ENCODE measurements at regions not wholly inside any gene's neighbourhood (a gene's known extent, or its start where the extent isn't known, plus 50 kb on each side); places are given as distances from the start of the nearest gene placed in this dataset.

DNA sequence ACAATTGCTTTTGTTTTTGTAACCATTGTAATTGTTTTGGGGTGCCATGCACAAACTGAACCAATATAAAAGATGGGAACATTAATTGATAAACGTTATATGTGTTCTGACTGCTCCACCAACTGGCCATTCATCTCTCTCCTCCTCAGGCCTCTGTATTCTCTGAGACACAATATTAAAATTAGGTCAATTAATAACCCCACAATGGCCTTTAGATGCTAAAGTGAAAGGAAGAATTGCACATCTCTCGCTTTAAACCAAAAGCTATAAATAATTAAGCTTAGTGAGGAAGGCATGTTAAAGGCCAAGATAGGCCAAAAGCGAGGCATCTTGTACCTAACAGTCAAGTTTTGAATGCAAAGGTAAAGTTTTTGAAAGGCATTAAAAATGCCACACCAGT lies 448.4 kb upstream of the ITGA1 start (continued):
- TF ChIP-seq RELA (IDR thresholded peaks at IDR 0.05; ENCODE audit: borderline replicate concordance, partially characterized antibody) = no peak
- TF ChIP-seq KDM1A (IDR thresholded peaks at IDR 0.05; ENCODE audit: borderline replicate concordance) = no peak
- TF ChIP-seq IKZF1 (conservative IDR thresholded peaks at IDR 0.05) = no peak
- TF ChIP-seq MEF2A (IDR thresholded peaks at IDR 0.05; ENCODE audit: insufficient read depth, low read depth, low read length) = no peak
- TF ChIP-seq NR2C2 (IDR thresholded peaks at IDR 0.05; ENCODE audit: borderline replicate concordance, control insufficient read depth, insufficient read length, low read depth) = no peak

DNA sequence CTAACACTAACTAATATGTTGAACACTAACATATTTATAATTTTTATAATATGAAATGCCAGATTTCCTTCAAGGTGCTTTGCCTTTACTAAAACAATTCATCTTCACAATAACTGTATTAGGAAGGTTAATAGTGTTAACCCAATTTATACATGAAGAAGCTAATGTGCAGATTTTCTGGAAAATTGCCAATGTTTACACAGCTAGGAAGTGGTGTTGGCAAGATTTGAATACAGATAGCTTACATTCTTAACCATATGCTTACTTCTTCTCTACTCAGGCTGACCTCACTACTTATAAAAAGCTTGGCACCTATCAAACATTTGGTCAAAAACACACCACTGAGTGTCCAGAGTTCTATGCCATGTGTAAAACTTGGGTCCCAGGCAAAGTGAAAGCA lies 445.4 kb upstream of the ITGA1 start:
- Histone ChIP-seq H4K20me1 (ENCODE audit: control insufficient read depth, insufficient read depth) (no peaks in the 10 kb centered on the region), H3K9me3 (replicated peaks; ENCODE audit: control insufficient read depth, insufficient read depth, low read length) (no peaks in the 10 kb centered on the region), H3K9ac (ENCODE audit: control insufficient read depth, insufficient read depth, low read length) (no peak overlapping the region), H3K79me2 (ENCODE audit: control insufficient read depth, insufficient read depth, low read length) (no peaks in the 10 kb centered on the region), H3K4me2 (ENCODE audit: control insufficient read depth, insufficient read depth) (no peak overlapping the region), H3K4me3 (no peak overlapping the region), H3K27me3 (replicated peaks in 1 of 2; ENCODE audit: control insufficient read depth in 2 of 2, insufficient read depth in 2 of 2, low read length in 1 of 2) (no peaks in the 10 kb centered on the region), H2AFZ (ENCODE audit: control insufficient read depth, low read depth, low read length) (no peak overlapping the region), H3K27ac (ENCODE audit: control insufficient read depth, insufficient read depth) (no peak overlapping the region), H3K36me3 (ENCODE audit: control insufficient read depth in 2 of 2, insufficient read depth in 2 of 2, low read length in 1 of 2) (no peaks in the 10 kb centered on the region), H3K4me1 (ENCODE audit: control insufficient read depth, insufficient read depth, low read length) (no peaks in the 10 kb centered on the region)
- in situ Hi-C loops (cut with MboI) = no loop called here
- BruUV-seq (replicated peaks) = no TSS peak
- intact Hi-C loops (cut with micrococcal nuclease; ENCODE audit: unreplicated experiment) = no loop called here
- ChIA-PET POLR2A (no interaction called here), RAD21 (ENCODE audit: unreplicated experiment) (no interaction called here), CTCF (interaction anchor here (0.7 kb wide), 1 partner anchor 547 kb away, joined by 3 read pairs; no protein-coding TSS in a partner anchor), SMC1A (ENCODE audit: uncharacterized antibody, unreplicated experiment) (no interaction called here)
- no peak for ATAC-seq
- FAIRE-seq = no peak
- no peak for DNase-seq (ENCODE audit: low read depth, low spot score)
- TF ChIP-seq, protein P1, sequence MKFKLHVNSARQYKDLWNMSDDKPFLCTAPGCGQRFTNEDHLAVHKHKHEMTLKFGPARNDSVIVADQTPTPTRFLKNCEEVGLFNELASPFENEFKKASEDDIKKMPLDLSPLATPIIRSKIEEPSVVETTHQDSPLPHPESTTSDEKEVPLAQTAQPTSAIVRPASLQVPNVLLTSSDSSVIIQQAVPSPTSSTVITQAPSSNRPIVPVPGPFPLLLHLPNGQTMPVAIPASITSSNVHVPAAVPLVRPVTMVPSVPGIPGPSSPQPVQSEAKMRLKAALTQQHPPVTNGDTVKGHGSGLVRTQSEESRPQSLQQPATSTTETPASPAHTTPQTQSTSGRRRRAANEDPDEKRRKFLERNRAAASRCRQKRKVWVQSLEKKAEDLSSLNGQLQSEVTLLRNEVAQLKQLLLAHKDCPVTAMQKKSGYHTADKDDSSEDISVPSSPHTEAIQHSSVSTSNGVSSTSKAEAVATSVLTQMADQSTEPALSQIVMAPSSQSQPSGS (IDR thresholded peaks at IDR 0.05; ENCODE audit: low read length) = no peak
- TF ChIP-seq SUZ12 (IDR thresholded peaks at IDR 0.05; ENCODE audit: unreplicated experiment) (no peak), CREM (IDR thresholded peaks at IDR 0.05; ENCODE audit: low read depth) (no peak), HDAC2 (IDR thresholded peaks at IDR 0.05) (no peak), PAX8 (IDR thresholded peaks at IDR 0.05) (no peak), YY1 (IDR thresholded peaks at IDR 0.05; ENCODE audit: low read depth, low read length) (no peak), SIN3A (IDR thresholded peaks at IDR 0.05; ENCODE audit: low read depth, low read length) (no peak), ZNF207 (IDR thresholded peaks at IDR 0.05; ENCODE audit: borderline replicate concordance) (no peak)
- TF ChIP-seq, protein P2, sequence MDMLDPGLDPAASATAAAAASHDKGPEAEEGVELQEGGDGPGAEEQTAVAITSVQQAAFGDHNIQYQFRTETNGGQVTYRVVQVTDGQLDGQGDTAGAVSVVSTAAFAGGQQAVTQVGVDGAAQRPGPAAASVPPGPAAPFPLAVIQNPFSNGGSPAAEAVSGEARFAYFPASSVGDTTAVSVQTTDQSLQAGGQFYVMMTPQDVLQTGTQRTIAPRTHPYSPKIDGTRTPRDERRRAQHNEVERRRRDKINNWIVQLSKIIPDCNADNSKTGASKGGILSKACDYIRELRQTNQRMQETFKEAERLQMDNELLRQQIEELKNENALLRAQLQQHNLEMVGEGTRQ (IDR thresholded peaks at IDR 0.05; ENCODE audit: borderline replicate concordance, low read depth, low read length) = no peak
